ENCODE measurements at regions not wholly inside any gene's neighbourhood (a gene's known extent, or its start where the extent isn't known, plus 50 kb on each side); places are given as distances from the start of the nearest gene placed in this dataset.

GRCh38 chr2:19208479-19209199 is 149.8 kb downstream of the OSR1 start:
- TF ChIP-seq, protein P1, sequence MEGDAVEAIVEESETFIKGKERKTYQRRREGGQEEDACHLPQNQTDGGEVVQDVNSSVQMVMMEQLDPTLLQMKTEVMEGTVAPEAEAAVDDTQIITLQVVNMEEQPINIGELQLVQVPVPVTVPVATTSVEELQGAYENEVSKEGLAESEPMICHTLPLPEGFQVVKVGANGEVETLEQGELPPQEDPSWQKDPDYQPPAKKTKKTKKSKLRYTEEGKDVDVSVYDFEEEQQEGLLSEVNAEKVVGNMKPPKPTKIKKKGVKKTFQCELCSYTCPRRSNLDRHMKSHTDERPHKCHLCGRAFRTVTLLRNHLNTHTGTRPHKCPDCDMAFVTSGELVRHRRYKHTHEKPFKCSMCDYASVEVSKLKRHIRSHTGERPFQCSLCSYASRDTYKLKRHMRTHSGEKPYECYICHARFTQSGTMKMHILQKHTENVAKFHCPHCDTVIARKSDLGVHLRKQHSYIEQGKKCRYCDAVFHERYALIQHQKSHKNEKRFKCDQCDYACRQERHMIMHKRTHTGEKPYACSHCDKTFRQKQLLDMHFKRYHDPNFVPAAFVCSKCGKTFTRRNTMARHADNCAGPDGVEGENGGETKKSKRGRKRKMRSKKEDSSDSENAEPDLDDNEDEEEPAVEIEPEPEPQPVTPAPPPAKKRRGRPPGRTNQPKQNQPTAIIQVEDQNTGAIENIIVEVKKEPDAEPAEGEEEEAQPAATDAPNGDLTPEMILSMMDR (IDR thresholded peaks at IDR 0.05) = no peak
- TF ChIP-seq POLR2A (IDR thresholded peaks at IDR 0.05) = no peak

All from thyroid gland (tissue), 4 donors.